HCT116 (cell line): ENCODE measurements at regions not wholly inside any gene's neighbourhood (a gene's known extent, or its start where the extent isn't known, plus 50 kb on each side); places are given as distances from the start of the nearest gene placed in this dataset.

ENCODE experiments used
- ATAC-seq: fragments of 200-7000 bp; cut with Tn5 transposase; 2 replicates; pipeline ENCODE4 v1.9.1; 2020; ENCODE audit warnings: mild to moderate bottlenecking, moderate library complexity
- BruUV-seq: library from RNA; stranded (reverse); fragments of 400-500 nt; replicated peaks from 2 replicates; lab custom pipeline; 2021; lab: Mats Ljungman, UMichigan
- CTCF ChIA-PET: fragments of 300-600 bp; sonication (Branson Sonifier 250); formaldehyde crosslinking; loops from one replicate; lab custom pipeline; 2021; ENCODE audit warnings: antibody characterized with exemption; lab: Charles Lee
- POLR2A ChIA-PET: fragments of 300-600, 350-600 bp; sonication (Branson Sonifier 250); formaldehyde crosslinking; loops from one replicate; lab custom pipeline; 2021; ENCODE audit warnings: antibody characterized with exemption; lab: Charles Lee
- RAD21 ChIA-PET, 2 experiments: fragments of 300-600 bp; sonication (Branson Sonifier 250); formaldehyde crosslinking; loops; one replicate each; lab custom pipeline; 2023; ENCODE audit warnings: low total read pairs in 2 of 2; ENCODE audit not compliant: uncharacterized antibody in 2 of 2, unreplicated experiment in 2 of 2, low non-redundant PET in 1 of 2; lab: Charles Lee
- DNase-seq: peaks from one replicate; pipeline ENCODE4 v3.0.0-alpha.2; 2010; ENCODE audit warnings: low read depth, low spot score
- H2AFZ ChIP-seq: fragments of 200-600 bp; shearing (Covaris generic), sonication (generic); 2 replicates; pipeline ENCODE4 v1.6.1; 2017; ENCODE audit warnings: low read depth, mixed run types, mixed read lengths, antibody characterized with exemption, low read length; ENCODE audit not compliant: poor library complexity, severe bottlenecking
- H3K27ac ChIP-seq: 2 replicates; pipeline ENCODE4 v1.5.1; 2012; ENCODE audit warnings: low read depth, low read length
- H3K27me3 ChIP-seq: fragments of 200-600 bp; sonication (generic); 2 replicates; pipeline ENCODE4 v1.6.1; 2016; ENCODE audit warnings: mixed run types, low read length, mixed read lengths; ENCODE audit not compliant: insufficient read depth
- H3K36me3 ChIP-seq, 2 experiments: fragments of 200-500 bp in 1 of 2; fragments of 200-600 bp in 1 of 2; sonication (Bioruptor generic) in 1 of 2; sonication (generic) in 1 of 2; 2 replicates each; pipeline versions ENCODE4 v1.5.1 to v1.6.1; 2014 to 2016; ENCODE audit warnings: low read length in 2 of 2, inconsistent platforms in 1 of 2, mixed read lengths in 1 of 2, mixed run types in 1 of 2; ENCODE audit not compliant: insufficient read depth in 2 of 2, control insufficient read depth in 1 of 2
- H3K4me1 ChIP-seq, 2 experiments: fragments of 200-600 bp in 1 of 2; sonication (generic) in 1 of 2; 2 replicates each; pipeline versions ENCODE4 v1.5.1 to v1.6.1; 2012 to 2017; ENCODE audit warnings: low read length in 2 of 2, inconsistent platforms in 1 of 2, mild to moderate bottlenecking in 1 of 2, mixed read lengths in 1 of 2, mixed run types in 1 of 2, moderate library complexity in 1 of 2; ENCODE audit not compliant: insufficient read depth in 2 of 2, control insufficient read depth in 1 of 2
- H3K4me2 ChIP-seq: fragments of 200-600 bp; sonication (generic); 2 replicates; pipeline ENCODE4 v1.6.1; 2017; ENCODE audit warnings: mixed run types, low read length, mixed read lengths
- H3K4me3 ChIP-seq, 2 experiments: fragments of 200-600 bp in 1 of 2; sonication (generic) in 1 of 2; replicated peaks in 1 of 2; 2 replicates each; pipeline ENCODE4 v1.5.1; 2011 to 2016; ENCODE audit warnings: low read length in 2 of 2, control low read depth in 1 of 2, low read depth in 1 of 2, mild to moderate bottlenecking in 1 of 2, mixed read lengths in 1 of 2, mixed run types in 1 of 2
- H3K79me2 ChIP-seq: fragments of 200-600 bp; sonication (generic); 2 replicates; pipeline ENCODE4 v1.6.1; 2017; ENCODE audit warnings: mild to moderate bottlenecking, mixed run types, low read length, moderate library complexity, mixed read lengths; ENCODE audit not compliant: insufficient read depth
- H3K9ac ChIP-seq: fragments of 200-600 bp; sonication (generic); 2 replicates; pipeline ENCODE4 v1.6.1; 2016; ENCODE audit warnings: low read length, mixed read lengths
- H3K9me2 ChIP-seq: fragments of 200-600 bp; sonication (generic), shearing (Covaris generic); 2 replicates; pipeline ENCODE4 v1.6.1; 2017; ENCODE audit warnings: mixed run types, mild to moderate bottlenecking, moderate library complexity; ENCODE audit not compliant: insufficient read depth
- H3K9me3 ChIP-seq, 2 experiments: fragments of 200-500 bp in 1 of 2; fragments of 200-600 bp in 1 of 2; sonication (Bioruptor generic) in 1 of 2; sonication (generic) in 1 of 2; 2 replicates each; pipeline ENCODE4 v1.6.1; 2014 to 2017; ENCODE audit warnings: low read length in 2 of 2, mixed read lengths in 2 of 2, inconsistent platforms in 1 of 2, low read depth in 1 of 2, mild to moderate bottlenecking in 1 of 2, mixed run types in 1 of 2, moderate library complexity in 1 of 2; ENCODE audit not compliant: control insufficient read depth in 1 of 2, insufficient read depth in 1 of 2
- H4K20me1 ChIP-seq: fragments of 200-600 bp; sonication (generic), shearing (Covaris generic); 2 replicates; pipeline ENCODE4 v1.6.1; 2017; ENCODE audit warnings: mixed run types, mild to moderate bottlenecking, moderate library complexity; ENCODE audit not compliant: insufficient read depth
- ATF3 ChIP-seq: IDR thresholded peaks from 2 replicates; pipeline ENCODE4 v1.6.1; 2012
- CTCF ChIP-seq, 3 experiments: fragments of 200-600 bp in 1 of 3; sonication (generic) in 1 of 3; IDR thresholded peaks in 2 of 3; conservative IDR thresholded peaks in 1 of 3; 2 replicates each; pipeline ENCODE4 v1.5.1; 2012 to 2017; ENCODE audit warnings: low read depth in 2 of 3, low read length in 2 of 3, antibody characterized with exemption in 1 of 3, borderline replicate concordance in 1 of 3, control low read depth in 1 of 3, mild to moderate bottlenecking in 1 of 3, mixed read lengths in 1 of 3, mixed run types in 1 of 3, moderate library complexity in 1 of 3; ENCODE audit not compliant: insufficient read depth in 1 of 3
- ELF1 ChIP-seq: IDR thresholded peaks from 2 replicates; pipeline ENCODE4 v1.6.1; 2012; ENCODE audit warnings: low read depth, borderline replicate concordance
- EZH2 ChIP-seq: fragments of 200-600 bp; sonication (generic); IDR thresholded peaks from 2 replicates; pipeline ENCODE4 v1.6.1; 2017; ENCODE audit warnings: antibody characterized with exemption, mixed run types
- FOSL1 ChIP-seq: IDR thresholded peaks from 2 replicates; pipeline ENCODE4 v1.6.1; 2012; ENCODE audit warnings: low read depth
- JUND ChIP-seq: IDR thresholded peaks from 2 replicates; pipeline ENCODE4 v1.6.1; 2012
- POLR2A ChIP-seq: IDR thresholded peaks from 2 replicates; pipeline ENCODE4 v1.7.0; 2011; ENCODE audit warnings: borderline replicate concordance; ENCODE audit not compliant: insufficient read depth, insufficient read length; ENCODE audit errors: extremely low read depth
- POLR2AphosphoS5 ChIP-seq: IDR thresholded peaks from 2 replicates; pipeline ENCODE4 v1.6.1; 2011; ENCODE audit warnings: mild to moderate bottlenecking, low read depth, low read length, moderate library complexity
- RAD21 ChIP-seq: IDR thresholded peaks from 2 replicates; pipeline ENCODE4 v1.6.1; 2012; ENCODE audit warnings: low read depth, mild to moderate bottlenecking
- TCF7L2 ChIP-seq: IDR thresholded peaks from 2 replicates; pipeline ENCODE4 v1.7.0; 2011; ENCODE audit warnings: borderline replicate concordance, inconsistent platforms; ENCODE audit not compliant: insufficient read depth, insufficient read length; ENCODE audit errors: extremely low read depth
- ZNF274 ChIP-seq: fragments of 200-500 bp; sonication (Bioruptor generic); IDR thresholded peaks from 2 replicates; pipeline ENCODE4 v1.6.1; 2014; ENCODE audit warnings: mild to moderate bottlenecking, low read depth, low read length, inconsistent platforms
- intact Hi-C: fragments of 100-400 bp; cut with micrococcal nuclease; formaldehyde crosslinking; loops from 2 replicates; pipeline ENCODE4 v1.10.0; 2022

- TF ChIP-seq CTCF (IDR thresholded peaks at IDR 0.05 in 2 of 3, conservative IDR thresholded peaks at IDR 0.05 in 1 of 3; ENCODE audit: borderline replicate concordance in 1 of 3, insufficient read depth in 1 of 3, low read depth in 2 of 3, low read length in 2 of 3), result no peak
- TF ChIP-seq POLR2A, result no peak
- TF ChIP-seq ELF1, result no peak
- no peak for TF ChIP-seq RAD21
- TF ChIP-seq ATF3, result no peak
- no peak for TF ChIP-seq EZH2
- TF ChIP-seq, all 23 proteins: peak for 0
Measured at GRCh38 chr13:39967199-39967959, 311.9 kb downstream of the COG6 start (continued).

- H3K9ac ChIP-seq, result no peak overlapping the region
- no peak overlapping the region for H3K27ac ChIP-seq
- H3K4me1 ChIP-seq, result no peaks in the 10 kb centered on the region
- no peaks in the 10 kb centered on the region for H3K9me2 ChIP-seq
- CTCF ChIA-PET, result no interaction called here
- H3K27me3 ChIP-seq, result peaks cover 5% of the 10 kb centered on the region; the same call in 1 of the 2 replicates
- H3K4me3 ChIP-seq, result no peak overlapping the region
- intact Hi-C loops, result no loop called here
- no peaks in the 10 kb centered on the region for H4K20me1 ChIP-seq
- no peak for DNase-seq
- H3K4me2 ChIP-seq, result no peak overlapping the region
- ATAC-seq, result no peak
- no peak for TF ChIP-seq ATF3
- no peak for TF ChIP-seq POLR2AphosphoS5
- TF ChIP-seq ZNF274, result no peak
- no peak for TF ChIP-seq RAD21
- no peak for TF ChIP-seq ELF1
- no peak for TF ChIP-seq FOSL1
- TF ChIP-seq JUND, result no peak
- no peak for TF ChIP-seq TCF7L2
- TF ChIP-seq, all 23 proteins: peak for 0
- Histone ChIP-seq H3K36me3 (no peaks in the 10 kb centered on the region), H2AFZ (no peak overlapping the region), H3K79me2 (no peaks in the 10 kb centered on the region), H3K9me3 (no peaks in the 10 kb centered on the region)
- no TSS peak for BruUV-seq
- POLR2A ChIA-PET, result no interaction called here
- RAD21 ChIA-PET, result no interaction called here
Measured at GRCh38 chr13:39968646-39969475, 313.4 kb downstream of the COG6 start.
